ENCODE measurements at regions not wholly inside any gene's neighbourhood (a gene's known extent, or its start where the extent isn't known, plus 50 kb on each side); places are given as distances from the start of the nearest gene placed in this dataset.

DNA sequence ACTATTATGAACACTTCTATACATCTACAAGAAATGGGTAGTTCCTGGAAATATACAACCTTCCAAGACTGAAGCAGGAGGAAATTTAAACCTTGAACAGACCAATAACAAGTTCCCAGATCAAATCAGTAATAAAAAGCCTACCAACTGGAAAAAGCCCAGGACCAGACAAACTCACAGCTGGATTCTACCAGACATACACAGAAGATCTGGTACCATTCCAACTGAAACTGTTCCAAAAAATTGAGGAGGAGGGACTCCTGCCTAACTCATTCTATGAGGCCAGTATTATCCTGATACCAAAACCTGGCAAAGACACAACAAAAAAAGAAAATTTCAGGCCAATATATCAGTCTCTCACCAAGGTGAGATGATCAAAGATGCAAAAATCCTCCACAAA lies 189.4 kb downstream of the RPS29 start:
- TF ChIP-seq CTCF (IDR thresholded peaks at IDR 0.05) (no peak), RAD21 (IDR thresholded peaks at IDR 0.05; ENCODE audit: low read length) (no peak), MAX (IDR thresholded peaks at IDR 0.05; ENCODE audit: low read depth) (no peak), USF1 (IDR thresholded peaks at IDR 0.05; ENCODE audit: borderline replicate concordance, low read depth) (no peak), SMC3 (IDR thresholded peaks at IDR 0.05; ENCODE audit: low read depth, low read length) (no peak)
- TF ChIP-seq, protein P1, sequence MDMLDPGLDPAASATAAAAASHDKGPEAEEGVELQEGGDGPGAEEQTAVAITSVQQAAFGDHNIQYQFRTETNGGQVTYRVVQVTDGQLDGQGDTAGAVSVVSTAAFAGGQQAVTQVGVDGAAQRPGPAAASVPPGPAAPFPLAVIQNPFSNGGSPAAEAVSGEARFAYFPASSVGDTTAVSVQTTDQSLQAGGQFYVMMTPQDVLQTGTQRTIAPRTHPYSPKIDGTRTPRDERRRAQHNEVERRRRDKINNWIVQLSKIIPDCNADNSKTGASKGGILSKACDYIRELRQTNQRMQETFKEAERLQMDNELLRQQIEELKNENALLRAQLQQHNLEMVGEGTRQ (IDR thresholded peaks at IDR 0.05; ENCODE audit: borderline replicate concordance, low read depth, low read length): no peak

Measured in SK-N-SH (cell line).